ENCODE measurements at regions not wholly inside any gene's neighbourhood (a gene's known extent, or its start where the extent isn't known, plus 50 kb on each side); places are given as distances from the start of the nearest gene placed in this dataset.

DNA sequence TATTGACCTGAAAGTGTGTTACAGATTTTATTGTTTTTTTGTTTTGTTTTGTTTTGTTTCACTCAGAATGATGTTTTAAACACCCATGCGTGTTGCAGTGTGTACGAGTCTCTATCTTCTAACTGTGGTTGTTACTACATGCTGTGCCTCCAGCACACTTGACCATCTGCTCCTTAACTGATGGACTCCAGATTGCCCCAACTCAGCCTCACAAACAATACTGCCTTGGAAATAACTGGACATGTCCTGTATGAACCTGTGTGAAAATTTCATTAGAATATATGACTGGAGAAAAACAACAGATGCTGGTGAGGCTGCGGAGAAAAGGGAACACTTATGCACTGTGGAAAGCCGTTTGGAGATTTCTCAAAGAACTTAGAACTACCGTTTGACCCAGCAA lies 68.7 kb upstream of the HAND1 start:
- H3K4me3 ChIP-seq (ENCODE audit: low read depth, low read length): no peak overlapping the region
- TF ChIP-seq, protein P1, sequence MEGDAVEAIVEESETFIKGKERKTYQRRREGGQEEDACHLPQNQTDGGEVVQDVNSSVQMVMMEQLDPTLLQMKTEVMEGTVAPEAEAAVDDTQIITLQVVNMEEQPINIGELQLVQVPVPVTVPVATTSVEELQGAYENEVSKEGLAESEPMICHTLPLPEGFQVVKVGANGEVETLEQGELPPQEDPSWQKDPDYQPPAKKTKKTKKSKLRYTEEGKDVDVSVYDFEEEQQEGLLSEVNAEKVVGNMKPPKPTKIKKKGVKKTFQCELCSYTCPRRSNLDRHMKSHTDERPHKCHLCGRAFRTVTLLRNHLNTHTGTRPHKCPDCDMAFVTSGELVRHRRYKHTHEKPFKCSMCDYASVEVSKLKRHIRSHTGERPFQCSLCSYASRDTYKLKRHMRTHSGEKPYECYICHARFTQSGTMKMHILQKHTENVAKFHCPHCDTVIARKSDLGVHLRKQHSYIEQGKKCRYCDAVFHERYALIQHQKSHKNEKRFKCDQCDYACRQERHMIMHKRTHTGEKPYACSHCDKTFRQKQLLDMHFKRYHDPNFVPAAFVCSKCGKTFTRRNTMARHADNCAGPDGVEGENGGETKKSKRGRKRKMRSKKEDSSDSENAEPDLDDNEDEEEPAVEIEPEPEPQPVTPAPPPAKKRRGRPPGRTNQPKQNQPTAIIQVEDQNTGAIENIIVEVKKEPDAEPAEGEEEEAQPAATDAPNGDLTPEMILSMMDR (IDR thresholded peaks at IDR 0.05; ENCODE audit: borderline replicate concordance, insufficient read depth, low read depth, low read length): no peak

- TF ChIP-seq, protein P1 (IDR thresholded peaks at IDR 0.05; ENCODE audit: borderline replicate concordance, insufficient read depth, low read depth, low read length): no peak
- no peak overlapping the region for H3K4me3 ChIP-seq (ENCODE audit: low read depth, low read length)
These were observed 66.6 kb upstream of the HAND1 start for GRCh38 chr5:154544646-154545045.

DNA sequence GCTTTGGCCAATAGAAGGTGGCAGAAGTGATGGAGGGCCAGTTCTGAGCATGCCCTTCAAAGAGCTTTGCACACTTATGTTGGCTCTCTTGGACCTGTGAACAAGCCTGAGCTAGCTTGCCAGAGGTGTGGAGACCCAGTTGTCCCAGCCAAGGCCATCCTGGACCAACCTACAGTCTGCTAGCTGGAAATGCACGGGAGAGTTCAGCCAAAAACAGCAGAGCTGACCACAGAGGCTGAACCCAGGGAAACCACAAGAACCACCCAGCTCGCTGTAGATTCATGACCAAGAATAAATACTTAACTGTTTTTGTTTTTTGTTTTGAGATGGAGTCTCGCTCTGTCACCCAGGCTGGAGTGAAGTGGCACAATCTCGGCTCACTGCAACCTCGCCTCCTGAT lies 65.4 kb upstream of the HAND1 start:
- H3K4me3 ChIP-seq (ENCODE audit: low read depth, low read length): no peak overlapping the region
- TF ChIP-seq, protein P1 (IDR thresholded peaks at IDR 0.05; ENCODE audit: borderline replicate concordance, insufficient read depth, low read depth, low read length): no peak

GRCh38 chr5:154542581-154542980 lies 64.6 kb upstream of the HAND1 start:
- TF ChIP-seq, protein P1 (IDR thresholded peaks at IDR 0.05; ENCODE audit: borderline replicate concordance, insufficient read depth, low read depth, low read length): no peak
- H3K4me3 ChIP-seq (ENCODE audit: low read depth, low read length): no peak overlapping the region

DNA sequence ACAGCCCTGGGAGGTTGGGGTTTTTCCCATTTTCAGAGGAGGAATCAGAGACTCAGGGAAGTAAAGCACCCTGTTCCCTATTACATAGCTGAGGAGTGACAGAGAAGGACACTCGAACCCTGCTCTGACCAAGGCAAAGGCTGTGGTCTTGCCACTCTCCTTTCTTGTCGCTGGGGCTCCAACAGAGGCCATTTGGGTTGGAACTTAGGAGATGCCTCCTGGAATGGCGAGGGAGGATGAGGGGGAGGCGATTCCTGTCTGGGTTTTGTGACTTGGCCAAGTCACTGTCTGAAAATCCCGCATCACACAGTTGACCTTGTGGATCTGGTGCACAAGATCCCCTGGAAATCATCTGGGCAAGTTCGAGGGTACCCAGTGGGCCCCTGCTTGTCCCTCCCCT lies 64.0 kb upstream of the HAND1 start:
- TF ChIP-seq, protein P1 (IDR thresholded peaks at IDR 0.05; ENCODE audit: borderline replicate concordance, insufficient read depth, low read depth, low read length): no peak
- no peak overlapping the region for H3K4me3 ChIP-seq (ENCODE audit: low read depth, low read length)

DNA sequence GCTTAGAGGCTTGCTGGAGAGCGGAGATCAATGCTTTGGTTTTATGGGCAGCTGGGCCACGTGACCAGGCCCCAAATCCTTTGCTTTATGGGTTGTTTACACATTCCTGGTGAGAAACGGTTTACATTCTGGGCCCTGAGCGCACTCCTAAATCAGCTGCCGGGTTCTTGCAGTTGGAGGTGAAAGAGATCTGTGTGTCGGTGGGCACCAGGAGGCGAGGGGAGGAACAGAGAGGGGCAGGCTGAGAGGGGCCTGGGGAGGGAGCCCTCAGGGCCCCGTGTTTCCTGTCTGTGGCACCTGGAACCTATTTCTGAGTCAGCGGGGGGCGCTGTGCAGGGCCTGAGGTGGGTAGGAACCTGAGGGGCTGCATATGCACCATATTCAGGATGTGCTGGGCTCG lies 63.5 kb upstream of the HAND1 start:
- H3K4me3 ChIP-seq (ENCODE audit: low read depth, low read length): no peak overlapping the region
- TF ChIP-seq, protein P1 (IDR thresholded peaks at IDR 0.05; ENCODE audit: borderline replicate concordance, insufficient read depth, low read depth, low read length): no peak

DNA sequence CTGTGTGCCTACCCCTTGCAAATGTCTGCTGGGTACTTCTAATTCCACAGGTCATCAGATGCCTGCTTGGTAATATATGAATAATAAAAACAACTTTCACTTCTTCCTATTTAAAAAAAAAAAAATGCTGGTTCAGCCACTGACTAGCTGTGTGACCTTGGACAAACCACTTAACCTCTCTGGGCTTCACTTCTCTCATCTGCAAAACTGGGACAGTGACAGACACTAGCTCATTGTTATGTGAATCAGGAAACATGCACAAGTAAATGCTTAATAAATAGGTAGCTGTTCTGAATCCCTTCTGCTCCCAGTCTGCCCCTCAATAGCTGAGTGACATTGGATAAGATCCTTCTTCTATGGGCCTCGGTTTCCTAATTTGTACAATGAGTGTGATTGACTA lies 62.6 kb upstream of the HAND1 start:
- TF ChIP-seq, protein P1 (IDR thresholded peaks at IDR 0.05; ENCODE audit: borderline replicate concordance, insufficient read depth, low read depth, low read length): no peak
- H3K4me3 ChIP-seq (ENCODE audit: low read depth, low read length): no peak overlapping the region
